GM13977 (cell line): ENCODE measurements at regions not wholly inside any gene's neighbourhood (a gene's known extent, or its start where the extent isn't known, plus 50 kb on each side); places are given as distances from the start of the nearest gene placed in this dataset.
A peak's percentile ranks its signal among the peaks of the same experiment; 100 is the strongest.

Source experiments
- DNase-seq: peaks from one replicate; pipeline ENCODE4 v3.0.0; 2012; ENCODE audit warnings: low spot score
- in situ Hi-C: fragments of 300-500 bp; cut with MboI; formaldehyde crosslinking; loops from one replicate; pipeline ENCODE4 v1.12.0; 2022; ENCODE audit warnings: low sequenced_read_pairs, low pct_unique_long_range_greater_than_20kb, mixed read lengths, inconsistent platforms; ENCODE audit not compliant: unreplicated experiment
- TF ChIP-seq, protein P1 (sequence below): IDR thresholded peaks from 2 replicates; pipeline ENCODE4 v1.5.1; 2012; ENCODE audit warnings: mild to moderate bottlenecking, control low read depth; ENCODE audit not compliant: insufficient read depth; ENCODE audit errors: extremely low read depth, missing control alignments

DNA sequence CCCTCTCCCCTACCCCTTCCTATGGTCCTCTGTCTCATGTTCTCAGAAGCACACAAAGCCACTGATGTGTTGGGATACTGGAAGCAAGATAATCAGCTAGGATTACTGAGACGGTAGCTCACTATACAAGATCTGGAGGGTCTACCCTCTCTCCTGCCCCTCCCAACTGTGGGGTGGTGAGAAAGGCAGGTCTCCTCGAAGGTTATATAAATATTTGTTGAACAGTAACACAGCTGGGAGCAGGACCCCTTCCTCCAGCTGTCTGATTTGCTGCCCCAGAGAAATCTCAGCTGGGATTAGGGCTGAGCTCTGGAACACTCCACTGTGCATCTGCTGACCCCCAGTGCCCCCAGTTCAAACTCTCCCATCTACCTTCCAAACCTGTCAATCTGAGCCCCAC, 94.2 kb upstream of the IPO9 start:
- DNase-seq: no peak

GRCh38 chr1:201736707-201737320, 92.1 kb upstream of the IPO9 start:
- DNase-seq: no peak
- TF ChIP-seq, protein P1, sequence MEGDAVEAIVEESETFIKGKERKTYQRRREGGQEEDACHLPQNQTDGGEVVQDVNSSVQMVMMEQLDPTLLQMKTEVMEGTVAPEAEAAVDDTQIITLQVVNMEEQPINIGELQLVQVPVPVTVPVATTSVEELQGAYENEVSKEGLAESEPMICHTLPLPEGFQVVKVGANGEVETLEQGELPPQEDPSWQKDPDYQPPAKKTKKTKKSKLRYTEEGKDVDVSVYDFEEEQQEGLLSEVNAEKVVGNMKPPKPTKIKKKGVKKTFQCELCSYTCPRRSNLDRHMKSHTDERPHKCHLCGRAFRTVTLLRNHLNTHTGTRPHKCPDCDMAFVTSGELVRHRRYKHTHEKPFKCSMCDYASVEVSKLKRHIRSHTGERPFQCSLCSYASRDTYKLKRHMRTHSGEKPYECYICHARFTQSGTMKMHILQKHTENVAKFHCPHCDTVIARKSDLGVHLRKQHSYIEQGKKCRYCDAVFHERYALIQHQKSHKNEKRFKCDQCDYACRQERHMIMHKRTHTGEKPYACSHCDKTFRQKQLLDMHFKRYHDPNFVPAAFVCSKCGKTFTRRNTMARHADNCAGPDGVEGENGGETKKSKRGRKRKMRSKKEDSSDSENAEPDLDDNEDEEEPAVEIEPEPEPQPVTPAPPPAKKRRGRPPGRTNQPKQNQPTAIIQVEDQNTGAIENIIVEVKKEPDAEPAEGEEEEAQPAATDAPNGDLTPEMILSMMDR: no peak
- in situ Hi-C loops: no loop called here

More for the DNA sequence above, 94.2 kb upstream of the IPO9 start:
- in situ Hi-C loops: no loop called here
- TF ChIP-seq, protein P1: no peak

GRCh38 chr1:201737352-201738060, 91.5 kb upstream of the IPO9 start:
- in situ Hi-C loops: no loop called here
- TF ChIP-seq, protein P1: no peak
- no peak for DNase-seq

GRCh38 chr1:201739080-201739479, 89.9 kb upstream of the IPO9 start:
- no peak for DNase-seq
- TF ChIP-seq, protein P1: no peak
- in situ Hi-C loops: no loop called here

DNA sequence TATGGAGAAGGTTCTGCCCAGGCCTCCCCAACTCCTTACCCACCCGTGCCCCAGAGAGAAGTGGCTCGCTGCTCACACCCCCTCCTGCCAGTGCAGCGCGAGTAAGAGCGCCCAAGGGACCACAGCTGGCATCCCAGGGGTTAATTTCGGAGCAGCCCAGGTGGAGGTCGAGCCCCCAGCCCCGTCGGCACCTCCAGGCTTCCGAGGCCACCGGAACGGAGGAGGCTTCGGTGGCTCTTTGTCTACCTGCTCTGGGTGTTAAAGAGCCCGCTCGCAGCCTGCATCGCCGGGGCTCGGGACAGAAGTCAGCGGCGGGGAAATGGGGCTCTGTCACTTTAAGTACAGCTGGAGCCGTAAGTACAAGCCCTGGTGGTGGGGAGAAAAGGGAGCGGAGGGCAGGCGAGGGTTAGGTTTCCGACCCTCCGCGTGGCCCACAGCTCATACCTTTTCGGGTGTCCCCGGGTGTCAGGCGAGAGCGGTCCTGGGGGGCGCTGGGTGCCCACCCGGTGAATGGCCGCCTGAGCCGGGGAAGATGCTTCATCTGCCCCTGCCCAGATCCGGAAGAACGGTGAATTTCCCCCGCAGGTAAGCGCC, 89.4 kb upstream of the IPO9 start:
- TF ChIP-seq, protein P1: no peak
- in situ Hi-C loops: no loop called here

GRCh38 chr1:201740086-201740541, 88.8 kb upstream of the IPO9 start:
- TF ChIP-seq, protein P1: no peak
- in situ Hi-C loops: no loop called here
- no peak for DNase-seq

More for the DNA sequence above, 89.4 kb upstream of the IPO9 start:
- DNase-seq: peak; percentile 58
